H1 (cell line): ENCODE measurements at regions not wholly inside any gene's neighbourhood (a gene's known extent, or its start where the extent isn't known, plus 50 kb on each side); places are given as distances from the start of the nearest gene placed in this dataset.

Experiments used
- BRCA1 ChIP-seq: IDR thresholded peaks from 2 replicates; pipeline ENCODE4 v1.6.1; 2012; ENCODE audit warnings: low read depth, low read length, improper control_type of control experiment
- TF ChIP-seq, protein P1 (sequence below): IDR thresholded peaks from 2 replicates; pipeline ENCODE4 v1.6.1; 2012; ENCODE audit warnings: low read length, inconsistent platforms

- TF ChIP-seq, protein P1, sequence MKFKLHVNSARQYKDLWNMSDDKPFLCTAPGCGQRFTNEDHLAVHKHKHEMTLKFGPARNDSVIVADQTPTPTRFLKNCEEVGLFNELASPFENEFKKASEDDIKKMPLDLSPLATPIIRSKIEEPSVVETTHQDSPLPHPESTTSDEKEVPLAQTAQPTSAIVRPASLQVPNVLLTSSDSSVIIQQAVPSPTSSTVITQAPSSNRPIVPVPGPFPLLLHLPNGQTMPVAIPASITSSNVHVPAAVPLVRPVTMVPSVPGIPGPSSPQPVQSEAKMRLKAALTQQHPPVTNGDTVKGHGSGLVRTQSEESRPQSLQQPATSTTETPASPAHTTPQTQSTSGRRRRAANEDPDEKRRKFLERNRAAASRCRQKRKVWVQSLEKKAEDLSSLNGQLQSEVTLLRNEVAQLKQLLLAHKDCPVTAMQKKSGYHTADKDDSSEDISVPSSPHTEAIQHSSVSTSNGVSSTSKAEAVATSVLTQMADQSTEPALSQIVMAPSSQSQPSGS: no peak
- TF ChIP-seq BRCA1: no peak
Observed at GRCh38 chr2:12331698-12332097, 385.0 kb upstream of the TRIB2 start (continued).
